ENCODE measurements at regions not wholly inside any gene's neighbourhood (a gene's known extent, or its start where the extent isn't known, plus 50 kb on each side); places are given as distances from the start of the nearest gene placed in this dataset.
"Not testable (repeated sequence)": the region's sequence is repeated elsewhere in the genome, so short reads cannot be mapped to it uniquely, and the experiment has no call there.

GRCh38 chr7:119232091-119232490 is 1007.6 kb downstream of the ANKRD7 start:
- DNase-seq (ENCODE audit: low read depth), result no peak
- TF ChIP-seq CTCF (conservative IDR thresholded peaks at IDR 0.05; ENCODE audit: control insufficient read depth, insufficient read depth, low read depth, low read length), result no peak
- no peak overlapping the region for H3K4me3 ChIP-seq (ENCODE audit: control insufficient read depth, low read depth, low read length)

- H3K4me3 ChIP-seq (ENCODE audit: control insufficient read depth, low read depth, low read length), result no peak overlapping the region
- no peak for TF ChIP-seq CTCF (conservative IDR thresholded peaks at IDR 0.05; ENCODE audit: control insufficient read depth, insufficient read depth, low read depth, low read length)
- no peak for DNase-seq (ENCODE audit: low read depth)
These were observed 1008.5 kb downstream of the ANKRD7 start for GRCh38 chr7:119233015-119233414.

DNA sequence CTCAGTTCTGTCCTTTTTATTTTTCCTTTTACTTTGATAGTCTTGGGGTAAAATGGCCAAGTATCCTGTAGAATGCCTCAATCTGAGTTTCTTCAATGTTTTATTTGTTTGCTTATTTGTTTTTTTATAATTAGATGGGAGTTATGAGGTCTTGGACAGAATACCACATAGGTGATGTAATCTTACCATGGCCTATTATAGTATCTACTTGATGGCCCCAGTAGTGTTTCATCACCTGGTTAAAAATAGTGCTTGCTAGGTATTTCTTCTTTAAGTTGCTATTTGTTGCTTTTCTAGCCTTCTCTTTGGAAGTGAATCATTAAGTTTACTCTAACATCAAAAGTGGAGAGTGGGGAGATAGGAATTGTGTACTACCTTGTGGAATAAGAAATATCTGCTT is 1020.0 kb upstream of the KCND2 start:
- no peak overlapping the region for H3K4me3 ChIP-seq (ENCODE audit: control insufficient read depth, low read depth, low read length)
- TF ChIP-seq CTCF (conservative IDR thresholded peaks at IDR 0.05; ENCODE audit: control insufficient read depth, insufficient read depth, low read depth, low read length), result no peak
- no peak for DNase-seq (ENCODE audit: low read depth)

- H3K4me3 ChIP-seq (ENCODE audit: control insufficient read depth, low read depth, low read length), result no peak overlapping the region
- peak; percentile 14 for DNase-seq (ENCODE audit: low read depth)
- no peak for TF ChIP-seq CTCF (conservative IDR thresholded peaks at IDR 0.05; ENCODE audit: control insufficient read depth, insufficient read depth, low read depth, low read length)
These were observed 1018.2 kb upstream of the KCND2 start for GRCh38 chr7:119254742-119255141.

DNA sequence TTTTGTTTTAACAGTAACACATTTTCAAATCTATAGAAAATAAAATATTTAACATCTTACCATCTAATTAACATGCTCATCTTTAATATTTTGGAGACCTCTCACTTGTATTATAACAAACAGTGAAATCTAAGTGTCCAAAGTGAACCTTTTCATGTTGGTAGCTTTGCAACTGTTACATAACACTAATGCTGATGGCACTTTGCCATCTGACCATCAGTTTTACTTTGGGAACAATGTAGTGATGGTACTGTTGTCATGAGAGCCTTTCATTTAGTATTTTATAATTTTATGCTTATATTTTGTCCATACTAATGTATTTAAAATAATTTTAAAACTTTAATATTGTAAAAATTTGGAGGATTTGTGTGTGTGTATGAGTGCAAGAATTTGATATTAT is 1017.0 kb upstream of the KCND2 start:
- DNase-seq (ENCODE audit: low read depth), result no peak
- H3K4me3 ChIP-seq (ENCODE audit: control insufficient read depth, low read depth, low read length), result no peak overlapping the region
- no peak for TF ChIP-seq CTCF (conservative IDR thresholded peaks at IDR 0.05; ENCODE audit: control insufficient read depth, insufficient read depth, low read depth, low read length)

DNA sequence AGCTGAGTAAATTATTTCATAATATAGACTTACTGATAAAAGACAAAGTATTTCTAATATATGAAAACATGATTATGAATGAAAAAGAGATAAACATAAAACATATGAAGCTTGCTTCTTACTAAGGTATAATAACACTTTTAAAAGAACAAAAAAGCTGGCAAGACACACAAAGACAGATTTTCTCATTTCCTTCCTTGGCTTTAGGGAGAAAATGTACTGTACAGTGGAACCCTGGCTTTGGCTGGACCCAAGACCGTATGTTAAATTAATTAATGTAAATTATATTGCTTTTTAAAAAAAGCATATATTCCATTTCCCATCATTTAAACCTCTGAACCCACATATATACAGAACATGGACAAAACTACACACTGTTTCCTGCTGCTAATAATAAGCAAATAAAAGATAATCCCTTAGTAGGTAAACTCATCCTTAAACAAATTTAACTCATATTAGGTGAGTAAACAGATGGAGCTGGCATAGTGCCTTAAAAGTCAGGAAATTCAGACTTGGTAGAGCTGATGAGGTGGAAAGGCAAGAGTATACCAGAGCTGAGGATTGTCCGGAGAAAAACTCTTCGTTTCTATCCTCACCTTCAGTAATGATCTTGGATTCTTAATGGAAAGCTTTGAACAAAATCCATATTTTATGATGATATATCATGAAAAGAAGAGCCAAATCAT is 1016.4 kb upstream of the KCND2 start:
- H3K4me3 ChIP-seq (ENCODE audit: control insufficient read depth, low read depth, low read length), result no peak overlapping the region
- DNase-seq (ENCODE audit: low read depth), result no peak
- no peak for TF ChIP-seq CTCF (conservative IDR thresholded peaks at IDR 0.05; ENCODE audit: control insufficient read depth, insufficient read depth, low read depth, low read length)

DNA sequence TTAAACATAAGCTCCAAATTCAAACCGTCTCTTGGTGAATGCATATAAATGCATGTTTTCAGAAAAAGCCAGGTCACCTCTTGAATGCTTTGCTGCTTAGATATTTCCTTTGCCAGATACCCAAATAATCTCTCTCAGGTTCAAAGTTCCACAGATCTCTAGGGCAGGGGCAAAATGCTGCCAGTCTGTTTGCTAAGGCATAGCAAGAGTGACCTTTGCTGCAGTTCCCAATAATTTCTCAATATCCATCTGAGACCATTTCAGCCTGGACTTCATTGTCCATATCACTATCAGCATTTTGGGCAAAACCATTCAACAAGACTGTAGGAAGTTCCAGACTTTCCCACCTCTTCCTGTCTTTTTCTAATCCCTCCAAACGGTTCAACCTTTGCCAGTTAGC is 1006.2 kb upstream of the KCND2 start:
- not testable (repeated sequence) for DNase-seq (ENCODE audit: low read depth); H3K4me3 ChIP-seq (ENCODE audit: control insufficient read depth, low read depth, low read length)

All from fibroblast of mammary gland (primary cell).